RWPE1 (cell line): ENCODE measurements at regions not wholly inside any gene's neighbourhood (a gene's known extent, or its start where the extent isn't known, plus 50 kb on each side); places are given as distances from the start of the nearest gene placed in this dataset.
"Not testable (repeated sequence)": the region's sequence is repeated elsewhere in the genome, so short reads cannot be mapped to it uniquely, and the experiment has no call there.

Source experiments
- CTCF ChIA-PET: fragments of 350-600 bp; sonication (Branson Sonifier 250); formaldehyde crosslinking; extraction: SDS; loops from one replicate; lab custom pipeline; 2021; lab: Yijun Ruan, JAX
- POLR2A ChIA-PET: fragments of 400-600 bp; formaldehyde crosslinking; extraction: SDS; loops from one replicate; lab custom pipeline; 2020; ENCODE audit warnings: antibody characterized with exemption; ENCODE audit not compliant: low non-redundant PET; lab: Yijun Ruan, JAX
- DNase-seq: peaks from one replicate; pipeline ENCODE4 v3.0.0; 2012; ENCODE audit warnings: low spot score
- H3K27ac ChIP-seq: fragments of 450-650 bp; 2 replicates; pipeline ENCODE4 v1.5.1; 2017
- TF ChIP-seq, protein P1 (sequence below): fragments of 450-650 bp; conservative IDR thresholded peaks from 2 replicates; pipeline ENCODE4 v1.5.1; 2017; ENCODE audit warnings: low read depth, mild to moderate bottlenecking

DNA sequence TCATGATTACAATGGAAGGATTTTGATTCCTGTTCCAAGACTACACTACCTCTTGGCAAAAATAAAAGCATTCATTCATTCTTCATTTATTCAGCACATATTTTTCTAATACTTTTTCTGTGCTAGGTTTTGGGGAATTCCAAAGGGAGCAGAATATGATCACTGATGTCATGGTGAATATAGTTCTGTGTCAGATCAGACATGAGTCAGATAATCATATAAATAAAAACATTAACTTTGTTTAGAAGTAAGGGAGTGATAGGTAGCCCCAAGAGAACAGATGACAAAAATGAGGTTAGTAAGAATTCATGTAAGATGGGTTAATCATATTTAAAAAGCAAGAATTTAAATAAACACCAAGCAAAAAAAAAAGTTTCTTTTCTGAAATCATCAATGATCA is 94.1 kb upstream of the RANBP6 start:
- TF ChIP-seq, protein P1, sequence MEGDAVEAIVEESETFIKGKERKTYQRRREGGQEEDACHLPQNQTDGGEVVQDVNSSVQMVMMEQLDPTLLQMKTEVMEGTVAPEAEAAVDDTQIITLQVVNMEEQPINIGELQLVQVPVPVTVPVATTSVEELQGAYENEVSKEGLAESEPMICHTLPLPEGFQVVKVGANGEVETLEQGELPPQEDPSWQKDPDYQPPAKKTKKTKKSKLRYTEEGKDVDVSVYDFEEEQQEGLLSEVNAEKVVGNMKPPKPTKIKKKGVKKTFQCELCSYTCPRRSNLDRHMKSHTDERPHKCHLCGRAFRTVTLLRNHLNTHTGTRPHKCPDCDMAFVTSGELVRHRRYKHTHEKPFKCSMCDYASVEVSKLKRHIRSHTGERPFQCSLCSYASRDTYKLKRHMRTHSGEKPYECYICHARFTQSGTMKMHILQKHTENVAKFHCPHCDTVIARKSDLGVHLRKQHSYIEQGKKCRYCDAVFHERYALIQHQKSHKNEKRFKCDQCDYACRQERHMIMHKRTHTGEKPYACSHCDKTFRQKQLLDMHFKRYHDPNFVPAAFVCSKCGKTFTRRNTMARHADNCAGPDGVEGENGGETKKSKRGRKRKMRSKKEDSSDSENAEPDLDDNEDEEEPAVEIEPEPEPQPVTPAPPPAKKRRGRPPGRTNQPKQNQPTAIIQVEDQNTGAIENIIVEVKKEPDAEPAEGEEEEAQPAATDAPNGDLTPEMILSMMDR, result no peak
- no peak overlapping the region for H3K27ac ChIP-seq
- CTCF ChIA-PET, result no interaction called here
- no peak for DNase-seq
- POLR2A ChIA-PET, result no interaction called here

DNA sequence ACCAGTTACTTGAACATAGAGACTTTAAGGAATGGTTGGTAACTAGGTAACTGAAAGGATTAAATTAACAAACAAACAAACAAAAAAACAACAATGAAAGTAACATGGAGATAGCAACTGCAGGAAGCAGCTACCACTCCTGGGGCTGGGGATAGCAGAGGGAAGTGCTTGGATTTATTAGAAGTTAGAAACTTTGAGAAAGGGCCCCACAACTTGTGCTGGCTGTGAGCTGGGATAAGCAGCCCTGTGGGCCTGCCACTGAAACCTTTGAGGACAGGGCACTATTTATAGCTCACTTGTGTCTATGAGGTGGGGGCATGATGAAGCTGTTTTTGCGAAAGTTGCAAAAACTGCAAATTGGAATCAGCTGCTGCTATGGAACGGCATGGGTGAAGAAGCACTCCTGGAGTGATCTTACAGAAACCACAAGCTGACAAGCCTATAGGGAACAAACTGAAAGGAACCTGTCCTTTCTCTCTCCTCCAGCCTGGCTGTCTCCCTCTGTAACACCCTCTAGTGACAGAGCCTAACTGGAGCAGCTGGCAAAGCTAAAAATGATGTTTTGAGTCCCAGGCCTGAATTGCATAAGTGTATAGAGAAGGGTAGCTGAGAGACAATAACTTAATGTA is 91.4 kb upstream of the RANBP6 start:
- ChIA-PET POLR2A (no interaction called here), CTCF (interaction anchor here (0.6 to 1.1 kb wide), 3 partner anchors 8 to 110 kb away, joined by 3 read pairs; no protein-coding TSS in a partner anchor)
- peak overlapping the region; percentile 50 for H3K27ac ChIP-seq
- TF ChIP-seq, protein P1, result peak; percentile 40; the same call in 1 of the 2 replicates
- no peak for DNase-seq

DNA sequence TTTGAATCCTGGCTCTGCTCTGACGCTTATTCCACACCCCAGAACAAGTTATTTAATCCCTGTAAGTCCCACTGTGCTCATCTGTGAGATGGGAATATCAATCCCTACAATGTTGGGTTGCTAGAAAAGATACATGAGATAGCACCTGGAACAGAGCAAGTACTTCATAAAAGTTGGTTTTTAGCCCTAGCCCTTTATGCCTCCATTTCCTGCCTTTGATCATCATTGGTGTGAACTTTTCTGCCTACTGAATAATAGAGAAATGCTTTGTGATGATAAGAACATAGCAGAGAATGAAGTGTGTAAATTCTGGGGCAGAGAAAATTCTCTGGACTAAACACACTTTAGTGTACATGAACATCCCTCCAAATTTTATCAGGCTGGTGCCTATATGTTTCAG is 90.3 kb upstream of the RANBP6 start:
- no peak for DNase-seq
- ChIA-PET POLR2A (no interaction called here), CTCF (no interaction called here)
- H3K27ac ChIP-seq, result no peak overlapping the region
- TF ChIP-seq, protein P1, result no peak

DNA sequence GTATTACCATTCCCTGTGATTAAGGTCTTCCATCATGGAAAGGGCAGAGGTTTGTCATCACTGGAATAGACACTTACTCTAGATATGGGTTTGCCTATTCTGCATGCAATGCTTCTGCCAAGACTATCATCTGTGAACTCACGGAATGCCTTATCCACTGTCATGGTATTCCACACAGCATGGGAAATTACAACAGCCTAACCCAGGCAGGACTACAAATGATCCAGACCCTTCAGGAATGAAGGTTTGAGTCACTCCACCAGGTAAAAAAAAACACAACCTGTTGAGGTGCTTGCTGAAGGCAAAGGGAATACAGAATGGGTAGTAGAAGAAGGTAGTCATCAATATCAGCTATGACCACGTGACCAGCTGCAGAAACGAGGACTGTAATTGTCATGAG is 89.0 kb upstream of the RANBP6 start:
- POLR2A ChIA-PET, H3K27ac ChIP-seq, CTCF ChIA-PET, DNase-seq: not testable (repeated sequence)

DNA sequence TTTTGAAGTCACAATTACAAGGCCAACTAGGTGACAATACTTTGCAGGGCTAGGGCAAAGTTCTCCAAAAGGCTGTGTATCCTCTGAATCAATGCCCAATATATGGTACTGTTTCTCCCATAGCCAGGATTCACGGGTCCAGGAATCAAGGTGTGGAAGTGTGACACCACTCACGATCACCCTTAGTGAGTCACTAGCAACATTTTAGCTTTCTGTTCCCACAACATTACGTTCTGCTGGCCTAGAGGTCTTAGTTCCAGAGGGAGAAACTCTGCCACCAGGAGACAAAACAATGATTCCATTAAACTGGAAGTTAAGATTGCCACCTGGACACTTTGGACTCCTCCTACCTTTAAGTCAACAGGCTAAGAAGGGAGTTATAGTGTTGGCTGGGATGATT is 88.5 kb upstream of the RANBP6 start:
- H3K27ac ChIP-seq, POLR2A ChIA-PET: not testable (repeated sequence)

DNA sequence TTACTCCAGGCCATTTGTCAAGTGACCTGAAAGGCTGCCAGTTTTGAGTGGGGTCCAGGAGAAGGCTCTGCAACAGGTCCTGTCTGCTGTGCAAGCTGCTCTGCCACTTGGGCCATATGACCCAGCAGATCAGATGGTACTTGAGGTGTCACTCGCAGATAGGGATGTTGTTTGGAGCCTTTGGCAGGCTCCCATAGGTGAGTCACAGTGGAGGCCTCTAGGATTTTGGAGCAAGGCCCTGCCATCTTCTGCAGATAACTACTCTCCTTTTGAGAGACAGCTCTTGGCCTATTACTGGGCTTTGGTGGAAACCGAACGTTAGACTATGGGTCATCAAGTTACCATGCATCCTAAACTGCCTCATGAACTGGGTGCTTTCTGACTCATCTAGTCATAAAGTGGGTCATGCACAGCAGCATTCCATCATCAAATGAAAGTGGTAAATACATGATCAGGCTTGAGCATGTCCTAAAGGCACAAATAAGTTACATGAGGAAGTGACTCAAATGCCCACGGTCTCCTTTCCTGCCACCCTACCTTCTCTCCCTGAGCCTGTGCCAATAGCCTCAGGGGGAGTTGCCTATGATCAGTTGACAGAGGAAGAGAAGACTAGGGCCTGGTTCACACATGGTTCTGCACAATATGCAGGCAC is 87.0 kb upstream of the RANBP6 start:
- peak overlapping the region; percentile 88 for H3K27ac ChIP-seq
- CTCF ChIA-PET, POLR2A ChIA-PET: not testable (repeated sequence)
- DNase-seq, result peak; percentile 53

More for the DNA sequence above, 88.5 kb upstream of the RANBP6 start:
- DNase-seq, CTCF ChIA-PET: not testable (repeated sequence)

DNA sequence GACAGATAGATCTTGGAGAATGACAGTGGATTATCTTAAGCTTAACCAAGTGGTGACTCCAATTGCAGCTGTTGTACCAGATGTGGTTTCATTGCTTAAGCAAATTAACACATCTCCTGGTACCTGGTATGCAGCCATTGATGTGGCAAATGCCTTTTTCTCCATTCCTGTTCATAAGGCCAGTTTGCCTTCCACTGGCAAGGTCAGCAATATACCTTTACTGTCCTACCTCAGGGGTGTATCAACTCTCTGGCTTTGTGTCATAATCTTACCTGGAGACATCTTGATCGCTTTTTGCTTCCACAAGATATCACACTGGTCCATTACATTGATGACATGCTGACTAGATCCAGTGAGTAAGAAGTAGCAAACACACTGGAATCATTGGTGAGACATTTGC is 86.3 kb upstream of the RANBP6 start:
- CTCF ChIA-PET, POLR2A ChIA-PET, DNase-seq: not testable (repeated sequence)
- H3K27ac ChIP-seq, result peak overlapping the region; percentile 88

DNA sequence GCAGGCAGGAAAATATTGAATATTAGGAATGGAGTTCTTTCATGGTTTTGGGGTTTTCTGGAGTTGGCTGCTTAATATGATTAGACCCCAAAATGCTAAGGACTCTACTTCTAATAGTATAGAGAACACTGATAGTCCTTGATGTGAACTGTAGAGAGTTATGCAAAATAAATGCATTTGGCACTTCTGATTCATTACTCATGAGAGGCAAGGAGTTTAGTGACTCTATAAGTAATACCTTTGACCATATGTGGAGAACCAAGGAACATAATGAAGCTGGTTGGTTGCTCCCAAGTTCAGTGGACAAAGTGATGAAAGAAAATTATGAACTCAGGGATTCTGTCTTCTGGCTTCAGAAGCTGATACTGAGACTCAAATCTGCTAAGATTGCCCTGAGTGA is 83.9 kb upstream of the RANBP6 start:
- CTCF ChIA-PET, POLR2A ChIA-PET: not testable (repeated sequence)

DNA sequence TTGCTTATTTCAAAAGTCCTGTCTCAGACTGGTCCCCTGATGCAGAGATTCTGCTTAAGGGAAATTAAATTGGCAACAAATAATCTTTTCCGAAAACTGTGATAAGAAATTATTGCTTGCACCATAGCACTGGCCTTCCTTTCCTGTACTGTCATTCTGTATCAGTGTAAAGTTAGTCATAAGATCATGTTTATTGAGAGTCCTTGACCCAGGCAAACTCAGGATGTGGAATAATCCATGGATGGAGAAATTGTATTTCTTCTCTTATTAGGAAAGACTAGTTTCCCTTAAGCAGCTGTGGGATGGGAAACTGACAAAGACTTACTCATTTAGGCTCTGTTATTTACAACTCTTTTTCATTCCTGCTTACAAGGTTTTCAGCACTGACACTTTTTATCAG is 83.0 kb upstream of the RANBP6 start:
- TF ChIP-seq, protein P1, result no peak
- ChIA-PET CTCF (no interaction called here), POLR2A (no interaction called here)
- no peak for DNase-seq
- H3K27ac ChIP-seq, result no peak overlapping the region

More for the DNA sequence above, 83.9 kb upstream of the RANBP6 start:
- H3K27ac ChIP-seq, DNase-seq: not testable (repeated sequence)
